ENCODE measurements at regions not wholly inside any gene's neighbourhood (a gene's known extent, or its start where the extent isn't known, plus 50 kb on each side); places are given as distances from the start of the nearest gene placed in this dataset.

DNA sequence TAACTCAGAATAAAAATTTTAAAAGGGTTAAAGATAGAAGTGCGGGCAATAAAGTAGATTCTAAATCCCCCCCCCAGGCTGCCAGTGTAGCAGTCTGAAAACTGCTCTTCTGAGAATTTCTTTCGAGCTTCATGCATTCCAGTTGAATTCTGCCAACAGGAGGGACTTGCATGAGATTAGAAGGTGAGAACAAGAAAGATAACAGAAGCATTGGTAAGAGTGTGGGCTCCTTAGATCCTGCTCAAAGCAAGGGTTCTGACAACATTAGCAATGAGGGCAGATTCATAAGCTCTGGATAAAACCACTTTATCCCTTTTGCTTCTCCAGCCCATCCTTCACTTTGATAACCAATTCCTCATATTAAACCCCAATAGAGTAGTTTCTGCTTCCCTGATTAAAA, 235.9 kb upstream of the CDH6 start:
- TF ChIP-seq EP300 (IDR thresholded peaks at IDR 0.05; ENCODE audit: borderline replicate concordance) (no peak), FOXM1 (IDR thresholded peaks at IDR 0.05; ENCODE audit: borderline replicate concordance, low read depth) (no peak), REST (IDR thresholded peaks at IDR 0.05; ENCODE audit: low read depth) (no peak), YY1 (IDR thresholded peaks at IDR 0.05; ENCODE audit: low read depth) (no peak), RAD21 (IDR thresholded peaks at IDR 0.05; ENCODE audit: low read depth) (no peak)
- TF ChIP-seq, protein P1, sequence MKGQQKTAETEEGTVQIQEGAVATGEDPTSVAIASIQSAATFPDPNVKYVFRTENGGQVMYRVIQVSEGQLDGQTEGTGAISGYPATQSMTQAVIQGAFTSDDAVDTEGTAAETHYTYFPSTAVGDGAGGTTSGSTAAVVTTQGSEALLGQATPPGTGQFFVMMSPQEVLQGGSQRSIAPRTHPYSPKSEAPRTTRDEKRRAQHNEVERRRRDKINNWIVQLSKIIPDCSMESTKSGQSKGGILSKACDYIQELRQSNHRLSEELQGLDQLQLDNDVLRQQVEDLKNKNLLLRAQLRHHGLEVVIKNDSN (IDR thresholded peaks at IDR 0.05): no peak

Measured in Ishikawa (cell line).